Esophagus muscularis mucosa (tissue), 3 donors: ENCODE measurements at regions not wholly inside any gene's neighbourhood (a gene's known extent, or its start where the extent isn't known, plus 50 kb on each side); places are given as distances from the start of the nearest gene placed in this dataset.

Experiments used
- CTCF ChIP-seq, 3 experiments: fragments of 200-600 bp in 2 of 3; fragments of 450-650 bp in 1 of 3; sonication (generic) in 2 of 3; IDR thresholded peaks; one replicate each; pipeline ENCODE4 v1.5.1; 2017 to 2019; ENCODE audit warnings: antibody characterized with exemption in 3 of 3, mild to moderate bottlenecking in 2 of 3, moderate library complexity in 1 of 3
- POLR2AphosphoS5 ChIP-seq, 2 donors: sonication (generic); formaldehyde crosslinking; IDR thresholded peaks; one replicate each; pipeline ENCODE4 v1.6.1; 2017; ENCODE audit warnings: antibody characterized with exemption in 2 of 2

- TF ChIP-seq CTCF (IDR thresholded peaks at IDR 0.05) (no peak), POLR2AphosphoS5 (IDR thresholded peaks at IDR 0.05) (no peak)
These were observed 608.4 kb upstream of the FOXG1 start for GRCh38 chr14:28157887-28158791.
